ENCODE measurements at regions not wholly inside any gene's neighbourhood (a gene's known extent, or its start where the extent isn't known, plus 50 kb on each side); places are given as distances from the start of the nearest gene placed in this dataset.
"Not testable (repeated sequence)": the region's sequence is repeated elsewhere in the genome, so short reads cannot be mapped to it uniquely, and the experiment has no call there.

GRCh38 chr2:51774606-51775005, 742.7 kb upstream of the NRXN1 start:
- not testable (repeated sequence) for DNase-seq (ENCODE audit: low read depth in 4 of 4, low spot score in 3 of 4)

- DNase-seq (ENCODE audit: low read depth in 4 of 4, low spot score in 3 of 4) = no peak
Observed at GRCh38 chr2:51760441-51760840, 728.5 kb upstream of the NRXN1 start.

- no peak for DNase-seq (ENCODE audit: low read depth in 4 of 4, low spot score in 3 of 4)
Observed at GRCh38 chr2:51758081-51758480, 726.1 kb upstream of the NRXN1 start.

GRCh38 chr2:51734115-51734514, 702.2 kb upstream of the NRXN1 start:
- no peak for DNase-seq (ENCODE audit: low read depth in 4 of 4, low spot score in 3 of 4)

GRCh38 chr2:51723691-51724090, 691.8 kb upstream of the NRXN1 start:
- no peak for DNase-seq (ENCODE audit: low read depth in 4 of 4, low spot score in 3 of 4)

GRCh38 chr2:51722311-51722710, 690.4 kb upstream of the NRXN1 start:
- DNase-seq (ENCODE audit: low read depth in 4 of 4, low spot score in 3 of 4) = no peak

- no peak for DNase-seq (ENCODE audit: low read depth in 4 of 4, low spot score in 3 of 4)
Observed at GRCh38 chr2:51720826-51721225, 688.9 kb upstream of the NRXN1 start.

GRCh38 chr2:51718881-51719280, 686.9 kb upstream of the NRXN1 start:
- no peak for DNase-seq (ENCODE audit: low read depth in 4 of 4, low spot score in 3 of 4)

- DNase-seq (ENCODE audit: low read depth in 4 of 4, low spot score in 3 of 4) = no peak
Observed at GRCh38 chr2:51717312-51717711, 685.4 kb upstream of the NRXN1 start.

- no peak for DNase-seq (ENCODE audit: low read depth in 4 of 4, low spot score in 3 of 4)
Observed at GRCh38 chr2:51711766-51712165, 679.8 kb upstream of the NRXN1 start.

- no peak for DNase-seq (ENCODE audit: low read depth in 4 of 4, low spot score in 3 of 4)
Observed at GRCh38 chr2:51710222-51710621, 678.3 kb upstream of the NRXN1 start.

- no peak for DNase-seq (ENCODE audit: low read depth in 4 of 4, low spot score in 3 of 4)
Observed at GRCh38 chr2:51707625-51708024, 675.7 kb upstream of the NRXN1 start.

GRCh38 chr2:51706220-51706619, 674.3 kb upstream of the NRXN1 start:
- no peak for DNase-seq (ENCODE audit: low read depth in 4 of 4, low spot score in 3 of 4)

GRCh38 chr2:51705417-51705816, 673.5 kb upstream of the NRXN1 start:
- DNase-seq (ENCODE audit: low read depth in 4 of 4, low spot score in 3 of 4) = no peak

GRCh38 chr2:51698021-51698420, 666.1 kb upstream of the NRXN1 start:
- no peak for DNase-seq (ENCODE audit: low read depth in 4 of 4, low spot score in 3 of 4)

- DNase-seq (ENCODE audit: low read depth in 4 of 4, low spot score in 3 of 4) = peak in 1 of 4 donors; percentile 8
Observed at GRCh38 chr2:51697095-51697494, 665.2 kb upstream of the NRXN1 start.

- DNase-seq (ENCODE audit: low read depth in 4 of 4, low spot score in 3 of 4) = no peak
Observed at GRCh38 chr2:51695531-51695930, 663.6 kb upstream of the NRXN1 start.

- no peak for DNase-seq (ENCODE audit: low read depth in 4 of 4, low spot score in 3 of 4)
Observed at GRCh38 chr2:51693640-51694039, 661.7 kb upstream of the NRXN1 start.

- no peak for DNase-seq (ENCODE audit: low read depth in 4 of 4, low spot score in 3 of 4)
Observed at GRCh38 chr2:51681854-51682253, 649.9 kb upstream of the NRXN1 start.

- DNase-seq (ENCODE audit: low read depth in 4 of 4, low spot score in 3 of 4) = no peak
Observed at GRCh38 chr2:51673628-51674027, 641.7 kb upstream of the NRXN1 start.

- no peak for DNase-seq (ENCODE audit: low read depth in 4 of 4, low spot score in 3 of 4)
Observed at GRCh38 chr2:51667679-51668078, 635.7 kb upstream of the NRXN1 start.

- no peak for DNase-seq (ENCODE audit: low read depth in 4 of 4, low spot score in 3 of 4)
Observed at GRCh38 chr2:51662187-51662586, 630.3 kb upstream of the NRXN1 start.

GRCh38 chr2:51657849-51658248, 625.9 kb upstream of the NRXN1 start:
- no peak for DNase-seq (ENCODE audit: low read depth in 4 of 4, low spot score in 3 of 4)

GRCh38 chr2:51650769-51651168, 618.8 kb upstream of the NRXN1 start:
- no peak for DNase-seq (ENCODE audit: low read depth in 4 of 4, low spot score in 3 of 4)
